ENCODE measurements at regions not wholly inside any gene's neighbourhood (a gene's known extent, or its start where the extent isn't known, plus 50 kb on each side); places are given as distances from the start of the nearest gene placed in this dataset.
"Not testable (repeated sequence)": the region's sequence is repeated elsewhere in the genome, so short reads cannot be mapped to it uniquely, and the experiment has no call there.

GRCh38 chr5:87732875-87733768, 320.4 kb upstream of the CCNH start:
- no peak for DNase-seq

DNA sequence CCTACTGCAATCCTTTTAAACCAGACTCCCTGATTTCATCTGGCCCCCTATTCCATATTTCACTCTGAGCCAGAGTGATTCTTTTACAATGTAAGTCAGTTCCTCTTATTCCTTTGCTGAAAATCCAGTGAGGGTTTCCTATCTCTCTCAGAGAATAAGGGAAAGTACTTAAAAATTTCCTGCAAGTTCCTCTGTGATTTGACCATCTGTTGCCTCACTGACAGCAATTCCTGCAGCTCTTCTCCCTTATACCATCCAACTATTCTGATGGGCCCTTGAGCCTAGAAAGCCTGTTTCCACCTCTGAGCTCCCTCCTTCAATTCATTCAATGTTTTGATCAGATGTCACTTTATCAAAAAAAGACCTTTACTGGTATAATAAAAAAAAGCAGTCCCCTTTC, 317.1 kb upstream of the CCNH start:
- DNase-seq: no peak

DNA sequence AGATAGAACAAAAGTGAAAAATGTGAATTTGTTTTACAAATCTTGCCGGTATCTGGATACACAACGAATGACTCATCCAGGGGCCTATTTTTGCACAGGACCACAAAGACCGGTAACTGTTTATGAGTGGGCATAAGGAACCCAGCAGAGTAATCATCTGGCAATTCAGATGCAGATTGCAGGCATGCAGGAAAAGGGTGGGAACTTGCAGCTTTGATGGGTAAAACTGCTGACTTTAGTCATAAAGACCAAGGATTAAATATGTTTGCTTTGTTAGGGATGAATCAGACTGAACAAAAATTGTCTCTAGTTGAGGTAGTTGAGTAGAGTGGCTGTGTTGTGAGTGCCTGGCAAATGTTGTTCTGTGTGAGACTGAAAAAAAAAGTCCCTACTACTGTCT, 309.6 kb upstream of the CCNH start:
- no peak for DNase-seq

DNA sequence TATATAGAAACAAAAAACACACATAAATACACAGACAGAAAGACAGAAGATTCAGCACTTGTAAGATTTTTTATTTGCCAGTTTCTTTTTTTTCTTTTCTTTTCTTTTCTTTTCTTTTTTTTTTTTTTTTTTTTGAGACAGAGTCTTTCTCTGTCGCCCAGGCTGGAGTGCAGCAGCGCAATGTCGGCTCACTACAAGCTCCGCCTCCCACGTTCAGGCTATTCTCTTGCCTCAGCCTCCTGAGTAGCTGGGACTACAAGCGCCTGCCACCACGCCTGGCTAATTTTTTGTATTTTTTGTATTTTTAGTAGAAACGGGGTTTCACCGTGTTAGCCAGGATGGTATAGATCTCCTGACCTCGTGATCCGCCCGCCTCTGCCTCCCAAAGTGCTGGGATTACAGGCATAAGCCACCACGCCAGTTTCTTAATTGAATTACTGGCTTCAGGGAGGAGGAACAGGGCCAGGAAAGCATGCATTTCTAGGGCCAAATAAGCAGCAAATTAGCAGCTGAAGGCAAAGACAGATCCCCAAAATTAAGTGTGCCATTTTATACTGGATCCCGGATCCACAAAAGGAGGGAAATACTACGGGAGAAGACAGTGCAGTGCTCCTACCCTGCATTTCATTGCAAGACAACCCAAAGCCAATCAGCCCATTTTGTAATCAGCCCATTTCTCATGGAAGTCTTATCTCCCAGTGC, 305.6 kb upstream of the CCNH start:
- not testable (repeated sequence) for DNase-seq

DNA sequence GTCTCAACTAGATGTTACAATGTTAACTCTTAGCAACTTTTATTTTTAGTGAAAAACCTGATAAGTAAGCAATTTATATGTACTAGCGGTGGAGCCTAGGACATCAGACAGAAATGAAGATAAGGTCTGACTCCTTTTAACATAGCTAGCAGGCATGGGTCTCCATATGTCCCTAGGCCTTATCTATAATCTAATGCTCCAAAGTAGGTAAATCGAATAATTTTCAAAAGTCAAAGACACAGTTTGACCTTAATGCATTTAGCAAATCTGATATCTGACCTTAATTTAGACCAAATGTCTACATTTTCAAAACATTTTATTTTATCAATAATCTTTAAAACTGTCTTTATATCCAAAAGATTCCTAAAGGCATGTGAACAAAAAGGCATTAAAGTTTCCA, 305.0 kb upstream of the CCNH start:
- no peak for DNase-seq

DNA sequence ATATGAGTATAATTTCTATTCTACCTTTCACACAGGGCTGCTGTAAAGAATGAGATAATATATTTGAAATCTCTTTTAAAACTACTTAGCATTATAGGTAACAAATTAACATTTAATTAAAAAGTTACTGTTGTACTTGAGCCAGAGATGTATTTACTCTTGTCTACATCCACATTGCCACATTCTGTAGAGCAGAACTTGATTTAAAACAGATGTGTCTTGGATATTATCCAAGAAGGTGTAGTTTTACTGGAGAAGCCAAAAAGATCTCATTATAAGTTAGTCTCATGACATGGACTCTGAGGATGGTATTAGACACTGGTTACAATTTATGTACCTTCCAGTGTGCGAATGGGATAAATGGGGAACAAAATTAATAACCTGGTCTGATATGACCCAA, 293.1 kb upstream of the CCNH start:
- DNase-seq: no peak

GRCh38 chr5:87686975-87687374, 274.2 kb upstream of the CCNH start:
- DNase-seq: no peak

- DNase-seq: no peak
Observed at GRCh38 chr5:87686018-87686417, 273.3 kb upstream of the CCNH start.

- no peak for DNase-seq
Observed at GRCh38 chr5:87674235-87674634, 261.5 kb upstream of the CCNH start.

DNA sequence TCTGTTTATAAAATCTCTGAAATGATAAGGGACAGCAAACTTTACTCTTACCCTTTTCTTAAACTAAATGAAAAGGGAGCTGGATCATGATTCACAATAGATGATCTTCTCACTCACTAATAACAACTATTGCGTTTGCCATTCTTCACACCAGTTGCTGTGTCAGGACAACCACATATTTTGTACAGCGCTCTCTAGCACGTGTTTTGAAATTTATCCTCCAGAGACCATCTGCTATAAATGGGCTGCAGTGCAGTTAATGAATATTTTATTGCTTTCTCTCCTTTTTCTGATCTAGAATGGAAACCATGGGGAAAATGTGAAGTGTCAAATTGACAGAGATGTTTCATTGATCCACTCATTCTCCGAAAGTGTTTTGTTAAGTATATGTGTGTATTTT, 258.4 kb upstream of the CCNH start:
- DNase-seq: no peak

DNA sequence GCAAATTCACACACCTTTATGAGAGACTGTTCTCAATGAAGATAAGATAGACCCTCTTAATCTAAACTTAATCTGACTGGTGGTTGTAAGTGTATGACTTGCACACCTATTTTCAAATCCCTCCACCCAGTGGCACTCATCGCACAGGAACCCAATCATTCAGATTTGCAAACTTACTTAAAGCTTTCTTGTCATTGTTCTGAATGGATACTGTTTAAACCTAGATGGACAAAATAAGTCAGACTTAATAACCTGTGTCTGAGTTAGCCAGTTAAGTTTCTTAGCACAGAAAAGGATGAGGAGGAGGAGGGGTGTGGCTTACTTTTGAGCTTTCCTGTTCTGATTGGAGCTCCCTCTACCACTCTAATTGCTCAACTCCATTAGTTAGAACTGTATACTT, 252.4 kb upstream of the CCNH start:
- DNase-seq: no peak

- DNase-seq: no peak
Observed at GRCh38 chr5:87661784-87662566, 249.2 kb upstream of the CCNH start.

DNA sequence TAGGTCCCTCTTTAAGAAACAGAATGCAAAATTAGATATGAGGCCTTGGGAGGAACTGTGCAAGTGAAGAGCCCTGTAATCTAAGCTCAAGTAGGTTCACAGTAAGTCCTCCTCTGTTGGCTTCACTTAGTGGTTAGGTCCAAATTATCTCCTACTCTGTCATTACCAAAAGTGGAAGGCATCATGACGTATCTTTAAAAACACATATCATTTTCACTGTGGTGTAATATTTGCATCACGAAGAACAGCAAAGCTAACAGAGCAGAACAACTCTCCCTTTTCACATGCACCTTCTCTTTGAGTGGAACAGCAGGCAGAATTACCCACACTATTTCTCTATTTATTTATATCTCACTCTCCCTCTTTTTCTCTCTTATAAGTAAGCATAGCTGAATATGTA, 240.5 kb upstream of the CCNH start:
- DNase-seq: no peak

DNA sequence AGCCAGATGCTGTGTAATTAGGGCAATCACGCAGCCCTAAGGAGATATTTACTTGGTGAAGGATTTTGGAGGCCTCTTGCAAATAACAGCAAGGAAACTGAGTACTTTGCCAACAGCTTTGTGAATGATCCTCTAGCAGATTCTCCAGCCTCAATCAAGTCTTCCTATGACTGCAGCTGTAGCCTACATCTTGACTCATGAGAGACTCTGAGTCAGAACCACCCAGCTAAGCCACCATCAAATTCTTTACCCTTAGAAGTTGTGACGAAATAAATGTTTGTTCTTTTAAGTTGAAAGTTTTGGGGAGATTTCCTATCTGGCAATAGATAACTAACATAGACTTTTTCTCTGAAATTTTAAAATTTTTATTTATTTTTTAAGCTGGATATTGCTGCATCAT, 237.6 kb upstream of the CCNH start:
- DNase-seq: no peak

GRCh38 chr5:87649455-87649854, 236.7 kb upstream of the CCNH start:
- DNase-seq: no peak

- no peak for DNase-seq
Observed at GRCh38 chr5:87645224-87645623, 232.5 kb upstream of the CCNH start.

DNA sequence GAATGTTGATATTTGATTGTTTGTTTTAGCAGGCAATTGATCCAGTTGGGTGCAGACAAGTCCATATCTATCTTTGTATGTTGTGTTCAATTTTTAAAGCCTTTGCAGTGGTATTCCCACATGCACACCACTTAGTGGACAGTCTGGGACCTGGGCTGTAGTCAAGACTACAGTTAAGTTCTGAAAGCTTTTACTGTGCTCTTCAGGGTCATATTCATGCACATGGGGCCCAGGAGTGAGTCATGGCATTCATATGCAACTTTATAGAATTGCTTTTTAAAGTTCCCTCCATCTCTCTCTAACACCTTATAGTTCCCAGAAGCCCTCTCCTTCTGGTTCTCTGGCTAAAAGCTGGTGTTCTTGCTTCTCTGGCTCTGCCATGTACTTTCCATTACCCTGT, 228.2 kb upstream of the CCNH start:
- DNase-seq: no peak

GRCh38 chr5:87627363-87627762, 214.6 kb upstream of the CCNH start:
- no peak for DNase-seq

GRCh38 chr5:87608385-87608784, 195.7 kb upstream of the CCNH start:
- DNase-seq: no peak

GRCh38 chr5:87605663-87606062, 192.9 kb upstream of the CCNH start:
- DNase-seq: no peak

DNA sequence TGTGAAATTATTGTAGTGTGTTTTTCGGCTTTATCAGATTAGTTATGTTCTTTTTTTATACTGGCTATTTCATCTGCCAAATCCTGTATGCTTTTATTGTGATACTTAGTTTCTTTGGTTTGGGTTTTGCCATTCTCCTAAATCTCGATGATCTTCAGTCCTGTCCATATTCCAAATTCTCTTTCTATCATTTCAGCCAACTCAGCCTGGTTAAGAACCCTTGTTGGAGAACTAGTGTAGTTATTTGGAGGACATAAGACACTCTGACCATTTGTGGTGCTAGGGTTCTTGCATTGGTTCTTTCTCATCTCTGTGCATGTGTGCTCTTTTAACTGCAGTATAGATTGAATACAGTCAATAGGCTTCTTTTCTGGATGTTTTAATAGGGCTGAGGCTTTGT, 187.0 kb upstream of the CCNH start:
- no peak for DNase-seq

DNA sequence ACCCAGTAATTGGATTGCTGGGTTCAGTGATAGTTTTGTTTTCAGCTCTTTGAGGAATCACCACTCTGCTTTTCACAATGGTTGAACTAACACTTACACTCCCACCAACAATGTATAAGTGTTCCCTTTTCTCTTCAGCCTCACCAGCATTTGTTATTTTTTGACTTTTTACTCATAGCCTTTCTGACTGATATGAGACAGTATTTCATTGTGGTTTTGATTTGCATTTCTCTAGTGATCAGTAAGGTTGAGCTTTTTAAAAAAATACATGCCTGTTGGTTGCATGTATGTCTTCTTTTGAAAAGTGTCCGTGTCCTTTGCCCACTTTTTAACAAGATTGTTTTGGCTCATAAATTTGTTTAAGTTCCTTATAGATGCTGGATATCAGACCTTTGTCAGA, 185.7 kb upstream of the CCNH start:
- no peak for DNase-seq

GRCh38 chr5:87594566-87594965, 181.8 kb upstream of the CCNH start:
- no peak for DNase-seq

GRCh38 chr5:87589587-87589986, 176.9 kb upstream of the CCNH start:
- DNase-seq: no peak
